ENCODE measurements at regions not wholly inside any gene's neighbourhood (a gene's known extent, or its start where the extent isn't known, plus 50 kb on each side); places are given as distances from the start of the nearest gene placed in this dataset.
"Not testable (repeated sequence)": the region's sequence is repeated elsewhere in the genome, so short reads cannot be mapped to it uniquely, and the experiment has no call there.

- H3K4me3 ChIP-seq (ENCODE audit: low read depth in 2 of 2, low read length in 2 of 2), result peak overlapping the region; percentile 41 to 81
- H3K4me1 ChIP-seq (ENCODE audit: control insufficient read depth, insufficient read depth, low read length); intact Hi-C loops (cut with micrococcal nuclease; ENCODE audit: unreplicated experiment); H3K9me3 ChIP-seq (ENCODE audit: control insufficient read depth, insufficient read depth, low read depth, low read length); H3K36me3 ChIP-seq (ENCODE audit: control insufficient read depth, insufficient read depth, low read length); CTCF ChIA-PET; in situ Hi-C loops (cut with HindIII; ENCODE audit: low pct_unique_long_range_greater_than_20kb, low sequenced_read_pairs); DNase-seq (ENCODE audit: low read depth, low spot score); H3K27me3 ChIP-seq (ENCODE audit: control insufficient read depth, insufficient read depth, low read length); BruUV-seq (replicated peaks): not testable (repeated sequence)
- ATAC-seq, result peak; percentile 94
- POLR2A ChIA-PET, result interaction anchor here (0.7 to 1.1 kb wide), 2 partner anchors 32 to 40 kb away, joined by 7 to 9 read pairs; no protein-coding TSS in a partner anchor
- peak overlapping the region; percentile 76 for H3K27ac ChIP-seq (ENCODE audit: low read length)
Measured at GRCh38 chr1:148302586-148303364, 150.7 kb upstream of the NBPF11 start.

GRCh38 chr1:148297852-148298251, 145.8 kb upstream of the NBPF11 start:
- BruUV-seq (replicated peaks); H3K36me3 ChIP-seq (ENCODE audit: control insufficient read depth, insufficient read depth, low read length); in situ Hi-C loops (cut with HindIII; ENCODE audit: low pct_unique_long_range_greater_than_20kb, low sequenced_read_pairs); CTCF ChIA-PET; ATAC-seq; H3K4me1 ChIP-seq (ENCODE audit: control insufficient read depth, insufficient read depth, low read length); H3K27ac ChIP-seq (ENCODE audit: low read length); intact Hi-C loops (cut with micrococcal nuclease; ENCODE audit: unreplicated experiment); H3K4me3 ChIP-seq (ENCODE audit: low read depth in 2 of 2, low read length in 2 of 2); H3K27me3 ChIP-seq (ENCODE audit: control insufficient read depth, insufficient read depth, low read length); H3K9me3 ChIP-seq (ENCODE audit: control insufficient read depth, insufficient read depth, low read depth, low read length); DNase-seq (ENCODE audit: low read depth, low spot score); POLR2A ChIA-PET: not testable (repeated sequence)

- POLR2A ChIA-PET, result no interaction called here
Measured at GRCh38 chr1:148296511-148296910, 144.4 kb upstream of the NBPF11 start.

More at GRCh38 chr1:148296511-148296910, 144.4 kb upstream of the NBPF11 start:
- in situ Hi-C loops (cut with HindIII; ENCODE audit: low pct_unique_long_range_greater_than_20kb, low sequenced_read_pairs) (no loop called here), intact Hi-C loops (cut with micrococcal nuclease; ENCODE audit: unreplicated experiment) (no loop called here)
- no peaks in the 10 kb centered on the region for H3K9me3 ChIP-seq (ENCODE audit: control insufficient read depth, insufficient read depth, low read depth, low read length)
- no TSS peak for BruUV-seq (replicated peaks)
- H3K27ac ChIP-seq (ENCODE audit: low read length), result no peak overlapping the region
- CTCF ChIA-PET, result no interaction called here
- ATAC-seq (no peak), DNase-seq (ENCODE audit: low read depth, low spot score) (no peak)
- H3K36me3 ChIP-seq (ENCODE audit: control insufficient read depth, insufficient read depth, low read length), result no peaks in the 10 kb centered on the region
- TF ChIP-seq TCF7L2 (IDR thresholded peaks at IDR 0.05; ENCODE audit: low read depth, low read length) (no peak), REST (IDR thresholded peaks at IDR 0.05; ENCODE audit: insufficient read depth in 1 of 2, low read depth in 2 of 2, low read length in 1 of 2) (no peak), POLR2AphosphoS5 (IDR thresholded peaks at IDR 0.05; ENCODE audit: low read depth, low read length) (no peak), CTCF (IDR thresholded peaks at IDR 0.05) (no peak), SIN3A (IDR thresholded peaks at IDR 0.05; ENCODE audit: borderline replicate concordance, insufficient read depth, low read depth, low read length) (no peak)
- no peak overlapping the region for H3K4me3 ChIP-seq (ENCODE audit: low read depth in 2 of 2, low read length in 2 of 2)
- no peaks in the 10 kb centered on the region for H3K27me3 ChIP-seq (ENCODE audit: control insufficient read depth, insufficient read depth, low read length)
- H3K4me1 ChIP-seq (ENCODE audit: control insufficient read depth, insufficient read depth, low read length), result no peaks in the 10 kb centered on the region
